HCT116 (cell line): ENCODE measurements at regions not wholly inside any gene's neighbourhood (a gene's known extent, or its start where the extent isn't known, plus 50 kb on each side); places are given as distances from the start of the nearest gene placed in this dataset.

Experiments used
- ATAC-seq: fragments of 200-7000 bp; cut with Tn5 transposase; 2 replicates; pipeline ENCODE4 v1.9.1; 2020; ENCODE audit warnings: mild to moderate bottlenecking, moderate library complexity
- BruUV-seq: library from RNA; stranded (reverse); fragments of 400-500 nt; replicated peaks from 2 replicates; lab custom pipeline; 2021; lab: Mats Ljungman, UMichigan
- CTCF ChIA-PET: fragments of 300-600 bp; sonication (Branson Sonifier 250); formaldehyde crosslinking; loops from one replicate; lab custom pipeline; 2021; ENCODE audit warnings: antibody characterized with exemption; lab: Charles Lee
- POLR2A ChIA-PET: fragments of 300-600, 350-600 bp; sonication (Branson Sonifier 250); formaldehyde crosslinking; loops from one replicate; lab custom pipeline; 2021; ENCODE audit warnings: antibody characterized with exemption; lab: Charles Lee
- RAD21 ChIA-PET, 2 experiments: fragments of 300-600 bp; sonication (Branson Sonifier 250); formaldehyde crosslinking; loops; one replicate each; lab custom pipeline; 2023; ENCODE audit warnings: low total read pairs in 2 of 2; ENCODE audit not compliant: uncharacterized antibody in 2 of 2, unreplicated experiment in 2 of 2, low non-redundant PET in 1 of 2; lab: Charles Lee
- DNase-seq: peaks from one replicate; pipeline ENCODE4 v3.0.0-alpha.2; 2010; ENCODE audit warnings: low read depth, low spot score
- H2AFZ ChIP-seq: fragments of 200-600 bp; shearing (Covaris generic), sonication (generic); 2 replicates; pipeline ENCODE4 v1.6.1; 2017; ENCODE audit warnings: low read depth, mixed run types, mixed read lengths, antibody characterized with exemption, low read length; ENCODE audit not compliant: poor library complexity, severe bottlenecking
- H3K27ac ChIP-seq: 2 replicates; pipeline ENCODE4 v1.5.1; 2012; ENCODE audit warnings: low read depth, low read length
- H3K27me3 ChIP-seq: fragments of 200-600 bp; sonication (generic); 2 replicates; pipeline ENCODE4 v1.6.1; 2016; ENCODE audit warnings: mixed run types, low read length, mixed read lengths; ENCODE audit not compliant: insufficient read depth
- H3K36me3 ChIP-seq, 2 experiments: fragments of 200-500 bp in 1 of 2; fragments of 200-600 bp in 1 of 2; sonication (Bioruptor generic) in 1 of 2; sonication (generic) in 1 of 2; 2 replicates each; pipeline versions ENCODE4 v1.5.1 to v1.6.1; 2014 to 2016; ENCODE audit warnings: low read length in 2 of 2, inconsistent platforms in 1 of 2, mixed read lengths in 1 of 2, mixed run types in 1 of 2; ENCODE audit not compliant: insufficient read depth in 2 of 2, control insufficient read depth in 1 of 2
- H3K4me1 ChIP-seq, 2 experiments: fragments of 200-600 bp in 1 of 2; sonication (generic) in 1 of 2; 2 replicates each; pipeline versions ENCODE4 v1.5.1 to v1.6.1; 2012 to 2017; ENCODE audit warnings: low read length in 2 of 2, inconsistent platforms in 1 of 2, mild to moderate bottlenecking in 1 of 2, mixed read lengths in 1 of 2, mixed run types in 1 of 2, moderate library complexity in 1 of 2; ENCODE audit not compliant: insufficient read depth in 2 of 2, control insufficient read depth in 1 of 2
- H3K4me2 ChIP-seq: fragments of 200-600 bp; sonication (generic); 2 replicates; pipeline ENCODE4 v1.6.1; 2017; ENCODE audit warnings: mixed run types, low read length, mixed read lengths
- H3K4me3 ChIP-seq, 2 experiments: fragments of 200-600 bp in 1 of 2; sonication (generic) in 1 of 2; replicated peaks in 1 of 2; 2 replicates each; pipeline ENCODE4 v1.5.1; 2011 to 2016; ENCODE audit warnings: low read length in 2 of 2, control low read depth in 1 of 2, low read depth in 1 of 2, mild to moderate bottlenecking in 1 of 2, mixed read lengths in 1 of 2, mixed run types in 1 of 2
- H3K79me2 ChIP-seq: fragments of 200-600 bp; sonication (generic); 2 replicates; pipeline ENCODE4 v1.6.1; 2017; ENCODE audit warnings: mild to moderate bottlenecking, mixed run types, low read length, moderate library complexity, mixed read lengths; ENCODE audit not compliant: insufficient read depth
- H3K9ac ChIP-seq: fragments of 200-600 bp; sonication (generic); 2 replicates; pipeline ENCODE4 v1.6.1; 2016; ENCODE audit warnings: low read length, mixed read lengths
- H3K9me2 ChIP-seq: fragments of 200-600 bp; sonication (generic), shearing (Covaris generic); 2 replicates; pipeline ENCODE4 v1.6.1; 2017; ENCODE audit warnings: mixed run types, mild to moderate bottlenecking, moderate library complexity; ENCODE audit not compliant: insufficient read depth
- H3K9me3 ChIP-seq, 2 experiments: fragments of 200-500 bp in 1 of 2; fragments of 200-600 bp in 1 of 2; sonication (Bioruptor generic) in 1 of 2; sonication (generic) in 1 of 2; 2 replicates each; pipeline ENCODE4 v1.6.1; 2014 to 2017; ENCODE audit warnings: low read length in 2 of 2, mixed read lengths in 2 of 2, inconsistent platforms in 1 of 2, low read depth in 1 of 2, mild to moderate bottlenecking in 1 of 2, mixed run types in 1 of 2, moderate library complexity in 1 of 2; ENCODE audit not compliant: control insufficient read depth in 1 of 2, insufficient read depth in 1 of 2
- H4K20me1 ChIP-seq: fragments of 200-600 bp; sonication (generic), shearing (Covaris generic); 2 replicates; pipeline ENCODE4 v1.6.1; 2017; ENCODE audit warnings: mixed run types, mild to moderate bottlenecking, moderate library complexity; ENCODE audit not compliant: insufficient read depth
- ATF3 ChIP-seq: IDR thresholded peaks from 2 replicates; pipeline ENCODE4 v1.6.1; 2012
- CBX3 ChIP-seq: IDR thresholded peaks from 2 replicates; pipeline ENCODE4 v1.6.1; 2012; ENCODE audit warnings: low read depth
- CEBPB ChIP-seq: IDR thresholded peaks from 2 replicates; pipeline ENCODE4 v1.6.1; 2012; ENCODE audit warnings: low read depth
- EGR1 ChIP-seq: IDR thresholded peaks from 2 replicates; pipeline ENCODE4 v1.6.1; 2012; ENCODE audit warnings: low read depth
- ELF1 ChIP-seq: IDR thresholded peaks from 2 replicates; pipeline ENCODE4 v1.6.1; 2012; ENCODE audit warnings: low read depth, borderline replicate concordance
- EZH2 ChIP-seq: fragments of 200-600 bp; sonication (generic); IDR thresholded peaks from 2 replicates; pipeline ENCODE4 v1.6.1; 2017; ENCODE audit warnings: antibody characterized with exemption, mixed run types
- POLR2A ChIP-seq: IDR thresholded peaks from 2 replicates; pipeline ENCODE4 v1.7.0; 2011; ENCODE audit warnings: borderline replicate concordance; ENCODE audit not compliant: insufficient read depth, insufficient read length; ENCODE audit errors: extremely low read depth
- POLR2AphosphoS5 ChIP-seq: IDR thresholded peaks from 2 replicates; pipeline ENCODE4 v1.6.1; 2011; ENCODE audit warnings: mild to moderate bottlenecking, low read depth, low read length, moderate library complexity
- RAD21 ChIP-seq: IDR thresholded peaks from 2 replicates; pipeline ENCODE4 v1.6.1; 2012; ENCODE audit warnings: low read depth, mild to moderate bottlenecking
- REST ChIP-seq: IDR thresholded peaks from 2 replicates; pipeline ENCODE4 v1.6.1; 2012; ENCODE audit warnings: low read depth
- SIN3A ChIP-seq: IDR thresholded peaks from 2 replicates; pipeline ENCODE4 v1.6.1; 2012; ENCODE audit warnings: low read depth
- SP1 ChIP-seq: IDR thresholded peaks from 2 replicates; pipeline ENCODE4 v1.6.1; 2012; ENCODE audit warnings: low read depth
- SRF ChIP-seq: IDR thresholded peaks from 2 replicates; pipeline ENCODE4 v1.6.1; 2012; ENCODE audit warnings: low read depth
- TCF7L2 ChIP-seq: IDR thresholded peaks from 2 replicates; pipeline ENCODE4 v1.7.0; 2011; ENCODE audit warnings: borderline replicate concordance, inconsistent platforms; ENCODE audit not compliant: insufficient read depth, insufficient read length; ENCODE audit errors: extremely low read depth
- ZNF274 ChIP-seq: fragments of 200-500 bp; sonication (Bioruptor generic); IDR thresholded peaks from 2 replicates; pipeline ENCODE4 v1.6.1; 2014; ENCODE audit warnings: mild to moderate bottlenecking, low read depth, low read length, inconsistent platforms
- intact Hi-C: fragments of 100-400 bp; cut with micrococcal nuclease; formaldehyde crosslinking; loops from 2 replicates; pipeline ENCODE4 v1.10.0; 2022

- no peak for TF ChIP-seq TCF7L2
- TF ChIP-seq ZNF274 = no peak
- no peak for TF ChIP-seq ATF3
- no peak for TF ChIP-seq RAD21
- no peak for TF ChIP-seq EZH2
- no peak for TF ChIP-seq POLR2AphosphoS5
- no peak for TF ChIP-seq CEBPB
- TF ChIP-seq EGR1 = no peak
- TF ChIP-seq SP1 = no peak
Measured at GRCh38 chr3:190238871-190239270, 83.4 kb downstream of the CLDN1 start (continued).

GRCh38 chr3:190234621-190235020 lies 87.6 kb downstream of the CLDN1 start:
- H3K27ac ChIP-seq = no peak overlapping the region
- no peak overlapping the region for H3K4me3 ChIP-seq
- no peaks in the 10 kb centered on the region for H3K27me3 ChIP-seq
- H3K9ac ChIP-seq = no peak overlapping the region
- H2AFZ ChIP-seq = no peak overlapping the region
- ChIA-PET POLR2A (no interaction called here), CTCF (interaction anchor here (1.2 kb wide), 1 partner anchor 10 kb away, joined by 3 read pairs; no protein-coding TSS in a partner anchor), RAD21 (no interaction called here)
- BruUV-seq = no TSS peak
- no peaks in the 10 kb centered on the region for H3K79me2 ChIP-seq
- H4K20me1 ChIP-seq = no peaks in the 10 kb centered on the region
- H3K36me3 ChIP-seq = no peaks in the 10 kb centered on the region
- TF ChIP-seq CBX3 (no peak), POLR2A (no peak), ELF1 (no peak), SIN3A (no peak), CEBPB (no peak), SRF (no peak), POLR2AphosphoS5 (no peak), SP1 (no peak), REST (no peak)
- no peak for ATAC-seq
- H3K9me3 ChIP-seq = no peaks in the 10 kb centered on the region
- no peaks in the 10 kb centered on the region for H3K9me2 ChIP-seq
- H3K4me2 ChIP-seq = no peak overlapping the region
- peaks cover 0 to 5% of the 10 kb centered on the region in 2 experiments; a peak in 1 of 4 replicates for H3K4me1 ChIP-seq
- no peak for DNase-seq
- intact Hi-C loops = no loop called here
